Transverse colon (tissue), 3 donors: ENCODE measurements at regions not wholly inside any gene's neighbourhood (a gene's known extent, or its start where the extent isn't known, plus 50 kb on each side); places are given as distances from the start of the nearest gene placed in this dataset.

Experiments used
- CTCF ChIP-seq, 5 experiments: fragments of 200-600 bp in 3 of 5; fragments of 450-650 bp in 2 of 5; sonication (generic) in 3 of 5; IDR thresholded peaks; 1 replicate in 2 of 5; 2 replicates in 3 of 5; pipeline ENCODE4 v1.5.1; 2016 to 2017; ENCODE audit warnings: antibody characterized with exemption in 5 of 5, inconsistent platforms in 3 of 5, mild to moderate bottlenecking in 2 of 5, moderate library complexity in 1 of 5
- POLR2A ChIP-seq: fragments of 450-650 bp; IDR thresholded peaks from one replicate; pipeline ENCODE4 v1.6.1; 2016; ENCODE audit warnings: antibody characterized with exemption, mild to moderate bottlenecking, moderate library complexity

- no peak for TF ChIP-seq CTCF (IDR thresholded peaks at IDR 0.05)
- TF ChIP-seq POLR2A, result no peak
Measured at GRCh38 chr10:57168611-57169240, 807.7 kb upstream of the ZWINT start.
